Pulmonary artery endothelial cell (primary cell): ENCODE measurements at regions not wholly inside any gene's neighbourhood (a gene's known extent, or its start where the extent isn't known, plus 50 kb on each side); places are given as distances from the start of the nearest gene placed in this dataset.

Source experiments
- DNase-seq: peaks from one replicate; pipeline ENCODE4 v3.0.0-alpha.2; 2011; ENCODE audit warnings: low read depth, low spot score

DNA sequence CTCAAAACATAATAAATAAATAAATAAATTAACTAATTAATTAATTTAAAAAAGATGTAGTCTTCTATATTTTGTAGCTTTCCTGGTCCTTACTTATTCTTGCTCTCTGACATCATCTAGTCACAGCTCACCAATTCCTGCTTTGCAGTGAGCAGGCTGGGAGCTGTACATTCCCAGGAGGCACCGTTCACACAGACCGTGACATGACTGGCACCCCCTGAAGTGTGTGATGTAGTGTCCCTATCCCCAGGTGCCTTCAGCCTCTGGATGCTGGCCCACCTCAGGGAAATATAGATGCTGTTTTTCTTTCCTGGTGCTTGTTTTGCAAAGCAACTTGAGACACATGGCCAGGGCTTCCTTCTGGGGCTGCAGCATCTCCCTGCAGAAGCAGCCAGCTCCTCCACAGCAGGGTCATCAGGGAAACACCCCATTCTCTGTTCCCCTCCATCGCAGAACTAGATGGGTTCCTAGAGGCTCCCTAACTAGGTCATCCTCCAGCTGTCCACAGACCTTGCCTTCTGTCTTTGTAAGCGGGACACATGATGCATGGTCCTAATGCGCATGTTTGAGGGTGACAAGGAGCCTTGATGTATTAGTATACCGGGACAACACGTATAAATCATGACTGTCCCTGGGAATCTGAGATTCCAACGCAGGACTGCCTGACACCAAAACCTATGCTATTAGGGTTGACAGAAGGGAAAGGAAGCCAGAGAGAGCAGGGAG lies 76.4 kb downstream of the RHOB start:
- DNase-seq: no peak

DNA sequence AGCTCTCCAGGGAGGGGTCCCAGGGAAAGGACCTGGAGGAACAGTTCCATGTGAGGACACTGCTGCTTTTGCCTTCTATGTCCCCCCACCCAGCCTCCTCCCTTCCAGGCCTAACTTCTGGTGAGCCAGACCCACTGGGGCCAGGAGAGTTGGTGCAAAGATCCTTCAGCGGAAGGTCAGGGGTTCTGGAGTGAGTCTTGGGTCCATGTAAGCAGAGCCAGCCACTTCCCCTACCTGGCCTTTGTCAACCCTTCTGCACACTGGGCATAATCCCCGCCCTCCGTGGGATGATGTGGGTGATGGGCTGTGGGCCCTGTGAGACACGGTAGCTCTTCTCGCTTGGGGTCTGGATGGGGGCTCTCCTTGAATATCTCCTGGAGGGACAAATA lies 76.9 kb downstream of the RHOB start:
- no peak for DNase-seq

DNA sequence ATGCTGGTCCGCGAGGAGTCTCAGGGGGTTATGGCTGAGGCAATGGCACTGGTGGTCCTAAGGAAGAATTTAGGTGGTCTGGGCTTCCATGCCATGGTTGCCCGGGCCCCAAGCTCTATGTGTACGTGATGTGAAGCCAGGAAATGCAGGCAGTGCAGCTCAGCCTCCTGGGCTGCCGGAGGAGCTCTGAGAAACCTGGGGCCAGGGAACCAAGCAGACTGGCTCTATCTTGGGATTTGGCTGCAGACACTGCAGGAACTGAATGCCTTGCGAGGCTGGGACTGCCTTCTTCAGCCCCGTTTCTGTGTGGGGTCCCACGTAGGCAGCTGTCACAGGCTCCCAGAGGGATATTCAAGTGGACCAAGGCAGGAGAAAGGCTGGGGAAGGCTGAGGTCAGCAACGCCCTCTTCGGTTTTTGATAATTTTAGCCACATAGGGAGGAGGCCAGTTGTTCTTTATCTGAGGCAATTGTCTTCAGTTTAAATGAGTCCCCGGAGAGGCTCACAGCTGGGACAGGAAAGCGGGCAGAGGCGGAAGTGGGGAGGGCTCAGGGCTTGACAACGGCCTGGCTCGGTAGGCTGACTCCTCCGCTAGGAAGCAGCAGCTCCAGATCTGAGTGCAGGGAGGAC lies 77.7 kb downstream of the RHOB start:
- no peak for DNase-seq

DNA sequence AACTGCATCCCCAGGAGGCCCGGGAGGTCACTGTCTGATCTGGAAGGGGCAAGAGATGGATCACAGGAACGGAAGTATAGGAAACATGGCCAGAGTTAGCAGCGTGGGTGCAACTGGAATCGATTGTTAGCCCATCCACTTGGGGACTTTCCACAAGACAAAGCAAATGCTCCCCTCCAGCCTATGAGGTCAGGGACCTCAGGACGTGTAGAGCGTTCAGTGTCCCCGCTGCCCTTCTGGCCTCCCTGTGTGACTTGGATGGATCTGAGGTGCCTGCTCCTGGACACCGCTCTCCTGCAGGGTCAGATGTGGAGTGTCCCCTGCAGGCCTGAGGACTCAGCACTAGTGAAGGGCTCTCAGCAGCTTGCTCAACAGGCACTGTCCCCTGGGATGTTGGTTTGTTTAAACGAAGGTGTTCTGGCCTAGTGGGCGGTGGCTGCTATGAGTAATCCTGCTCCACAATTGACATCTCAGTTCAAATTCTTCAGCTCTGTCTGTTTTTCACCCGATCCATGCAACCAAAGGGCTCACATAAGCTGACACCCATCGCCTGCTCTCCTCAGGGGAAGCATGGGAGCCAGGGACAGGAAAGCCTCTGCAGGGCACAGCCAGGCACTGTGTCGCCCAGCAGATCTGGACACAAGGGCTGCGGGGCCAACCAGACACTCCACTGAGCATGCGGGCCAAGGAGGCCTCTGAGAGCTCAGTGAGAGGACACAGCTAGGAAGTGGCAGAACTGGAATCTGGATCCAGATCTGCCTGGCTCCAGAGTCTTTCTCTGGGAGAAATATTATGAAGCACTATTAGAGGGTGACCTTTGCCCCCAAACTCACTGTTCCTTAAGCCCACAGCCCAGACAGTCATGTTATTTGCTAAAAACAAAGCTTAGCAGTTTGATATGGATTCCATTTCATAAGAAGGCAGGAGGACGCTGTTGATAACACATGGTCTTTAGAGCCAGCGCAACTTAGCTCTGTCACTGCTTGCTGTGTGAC lies 78.5 kb downstream of the RHOB start:
- no peak for DNase-seq

DNA sequence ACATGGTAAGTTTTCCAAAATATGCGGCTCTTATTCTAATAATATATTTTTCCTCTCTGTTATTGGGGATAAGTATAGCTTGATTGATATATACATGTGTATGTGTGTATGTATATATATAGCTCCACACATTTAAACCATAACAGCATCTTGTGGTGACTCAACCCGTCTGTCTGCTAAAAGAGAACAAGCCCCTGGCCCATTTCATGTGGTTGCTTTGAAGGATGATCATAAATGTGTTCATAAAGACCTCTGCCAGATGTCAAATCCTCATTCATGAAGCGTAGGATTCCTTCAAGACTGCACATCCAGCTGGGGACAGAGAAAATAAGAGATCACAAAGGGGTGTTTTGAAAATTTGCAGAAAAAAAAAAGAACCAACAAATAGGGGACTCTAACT lies 79.3 kb downstream of the RHOB start:
- DNase-seq: no peak

DNA sequence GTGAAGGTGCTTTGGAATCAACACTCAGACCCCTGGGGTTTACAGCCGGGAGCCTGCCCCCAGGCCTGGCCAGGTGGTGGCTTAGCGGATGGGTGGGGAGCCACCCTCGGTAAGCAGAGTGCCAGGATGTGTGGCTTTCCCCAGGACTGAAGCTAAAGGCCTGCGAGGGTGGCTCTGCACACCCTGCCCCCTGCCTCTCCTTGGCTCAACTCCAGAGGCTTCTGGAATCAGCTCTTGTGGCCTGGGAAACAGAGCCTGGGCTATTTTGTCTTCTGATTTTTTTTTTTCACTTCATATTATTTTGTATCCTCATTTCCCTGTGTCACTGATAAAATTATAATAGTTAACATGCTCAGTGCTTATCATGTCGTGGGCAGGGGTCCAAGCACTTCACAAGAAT lies 79.8 kb downstream of the RHOB start:
- DNase-seq: no peak

DNA sequence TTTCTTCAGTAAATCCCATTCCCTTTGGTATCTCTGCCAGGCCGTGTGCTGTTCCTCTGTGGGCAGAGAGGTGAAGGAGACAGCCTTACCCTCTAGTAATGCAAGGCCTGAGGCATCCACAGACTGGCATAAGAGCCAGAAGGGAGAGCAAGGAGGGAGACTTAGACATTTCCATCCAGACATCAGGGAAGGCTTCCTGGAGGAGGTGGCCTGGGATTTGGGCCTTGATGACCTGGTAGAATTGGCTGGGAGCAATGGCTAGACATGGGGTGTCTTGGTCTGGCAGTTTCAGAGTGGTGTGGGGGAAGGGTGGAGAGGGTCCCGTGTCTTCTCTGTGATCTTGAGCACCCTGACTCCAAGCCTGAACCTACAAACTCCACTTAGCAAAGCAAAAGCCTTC lies 81.8 kb downstream of the RHOB start:
- DNase-seq: no peak

DNA sequence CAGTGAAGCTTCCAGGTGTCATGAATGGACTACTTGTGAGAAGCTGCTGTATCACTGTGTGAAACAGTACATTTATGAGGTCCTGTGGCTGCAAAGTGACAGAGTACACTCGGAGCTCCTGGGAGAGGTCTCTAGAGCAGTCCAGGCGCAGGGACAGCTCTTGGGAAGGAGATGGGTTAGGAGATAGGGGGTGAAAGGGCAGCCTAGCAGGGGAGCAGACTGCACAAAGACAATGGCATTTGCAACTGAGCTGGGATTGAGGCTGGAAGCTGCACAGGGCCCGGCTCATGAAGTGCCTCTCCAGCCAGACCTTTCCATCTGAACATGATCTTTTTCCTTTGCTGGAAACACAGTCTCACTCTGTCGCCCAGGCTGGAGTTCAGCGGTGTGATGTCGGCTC lies 83.6 kb downstream of the RHOB start:
- no peak for DNase-seq

DNA sequence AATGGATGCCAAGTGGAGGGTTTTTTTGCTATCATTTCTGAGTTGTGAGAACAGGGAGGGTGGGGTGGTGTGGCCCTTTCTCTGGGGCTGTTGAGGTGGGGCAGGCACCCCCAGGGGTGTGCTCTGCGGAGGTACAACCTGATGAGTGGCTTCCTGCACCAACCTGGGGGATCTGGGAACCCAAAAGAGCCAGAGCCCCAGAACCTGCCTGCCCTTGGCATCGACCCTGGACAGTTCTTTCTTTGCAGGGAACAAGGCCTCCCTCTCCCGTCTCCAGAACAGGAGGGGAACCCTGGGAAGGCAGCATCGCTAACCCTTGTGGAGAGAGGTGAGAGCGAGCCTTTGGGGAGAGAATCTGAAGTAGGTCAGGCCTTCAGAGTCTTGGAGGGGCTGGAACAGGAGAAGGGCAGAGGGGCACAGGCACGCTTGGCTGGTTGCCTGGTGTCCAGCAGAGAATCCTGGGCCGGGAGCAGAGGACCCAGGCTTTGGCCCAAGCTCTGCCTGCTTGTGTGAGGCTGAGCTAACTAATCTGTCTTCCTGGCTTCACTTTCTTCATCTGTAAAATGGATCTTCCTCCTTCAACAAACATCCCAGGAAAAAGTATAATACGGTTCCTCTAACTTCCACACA lies 84.9 kb downstream of the RHOB start:
- no peak for DNase-seq

DNA sequence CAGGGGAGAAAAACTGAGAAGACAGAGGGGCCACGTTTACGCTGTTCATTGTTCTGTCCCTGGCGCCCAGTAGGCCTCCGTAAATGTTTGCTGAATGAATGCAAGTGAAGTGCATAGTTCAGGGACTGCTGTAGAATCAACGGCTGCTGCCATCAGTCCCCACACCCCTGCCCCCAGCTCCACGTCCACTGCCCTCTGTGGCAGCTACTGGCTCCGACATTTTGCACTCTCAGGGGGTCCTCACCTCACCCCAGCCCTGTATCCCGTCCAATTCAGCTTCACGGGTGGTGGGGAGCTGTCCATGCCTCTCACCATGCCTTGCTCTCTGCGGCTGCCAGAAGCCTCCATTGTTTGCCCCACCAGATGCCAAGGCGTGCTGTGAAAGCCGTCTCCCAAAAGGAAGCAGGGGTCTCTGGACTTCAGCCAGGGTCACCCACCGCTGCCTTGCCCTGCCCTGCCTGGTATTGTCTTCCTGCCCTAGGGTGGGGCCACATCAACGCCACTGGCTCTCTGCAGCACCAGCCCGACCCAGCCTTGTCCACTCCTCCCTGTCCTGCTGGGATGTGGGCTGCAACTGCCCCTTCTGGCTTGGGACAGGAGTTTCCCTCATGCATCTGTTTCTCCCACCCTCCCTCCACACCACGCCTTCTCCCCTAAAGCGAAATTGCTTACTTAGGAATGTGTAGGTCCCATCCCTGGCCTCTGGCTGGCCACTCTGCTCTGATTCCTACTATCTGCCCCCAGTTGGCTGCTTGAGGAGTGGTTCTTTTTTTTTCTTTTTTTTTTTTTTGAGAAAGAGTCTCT lies 86.0 kb downstream of the RHOB start:
- no peak for DNase-seq

DNA sequence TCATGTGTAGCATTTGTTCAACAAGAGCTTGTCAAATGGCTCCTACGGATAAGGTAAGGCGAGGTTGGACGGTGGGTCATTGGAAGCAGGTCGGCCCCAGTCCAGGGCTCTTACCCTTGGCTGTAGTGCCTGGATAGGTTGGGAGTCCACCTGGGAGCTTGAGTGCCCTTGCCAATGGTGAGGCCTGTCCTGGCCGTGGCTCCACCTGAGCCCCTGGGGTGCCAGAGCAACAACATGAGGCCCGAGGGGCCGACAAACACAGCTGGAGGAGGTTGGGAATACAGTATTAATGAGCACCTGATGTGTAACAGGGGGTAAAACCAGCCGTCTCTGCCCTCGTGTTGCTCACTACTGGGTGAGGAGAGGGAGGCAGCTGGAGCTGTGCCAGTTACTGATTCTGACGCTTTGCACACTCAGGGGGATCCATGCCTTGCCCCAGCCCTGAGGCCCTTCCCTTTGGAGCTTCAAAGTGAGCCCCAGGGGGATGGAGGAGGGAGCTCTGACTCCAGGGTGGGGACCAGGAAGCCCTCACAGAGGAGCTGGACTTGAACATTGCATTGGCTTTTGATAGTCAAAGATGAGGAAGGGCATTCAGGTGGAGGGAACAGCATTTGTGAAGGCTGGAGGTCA lies 87.2 kb downstream of the RHOB start:
- no peak for DNase-seq

DNA sequence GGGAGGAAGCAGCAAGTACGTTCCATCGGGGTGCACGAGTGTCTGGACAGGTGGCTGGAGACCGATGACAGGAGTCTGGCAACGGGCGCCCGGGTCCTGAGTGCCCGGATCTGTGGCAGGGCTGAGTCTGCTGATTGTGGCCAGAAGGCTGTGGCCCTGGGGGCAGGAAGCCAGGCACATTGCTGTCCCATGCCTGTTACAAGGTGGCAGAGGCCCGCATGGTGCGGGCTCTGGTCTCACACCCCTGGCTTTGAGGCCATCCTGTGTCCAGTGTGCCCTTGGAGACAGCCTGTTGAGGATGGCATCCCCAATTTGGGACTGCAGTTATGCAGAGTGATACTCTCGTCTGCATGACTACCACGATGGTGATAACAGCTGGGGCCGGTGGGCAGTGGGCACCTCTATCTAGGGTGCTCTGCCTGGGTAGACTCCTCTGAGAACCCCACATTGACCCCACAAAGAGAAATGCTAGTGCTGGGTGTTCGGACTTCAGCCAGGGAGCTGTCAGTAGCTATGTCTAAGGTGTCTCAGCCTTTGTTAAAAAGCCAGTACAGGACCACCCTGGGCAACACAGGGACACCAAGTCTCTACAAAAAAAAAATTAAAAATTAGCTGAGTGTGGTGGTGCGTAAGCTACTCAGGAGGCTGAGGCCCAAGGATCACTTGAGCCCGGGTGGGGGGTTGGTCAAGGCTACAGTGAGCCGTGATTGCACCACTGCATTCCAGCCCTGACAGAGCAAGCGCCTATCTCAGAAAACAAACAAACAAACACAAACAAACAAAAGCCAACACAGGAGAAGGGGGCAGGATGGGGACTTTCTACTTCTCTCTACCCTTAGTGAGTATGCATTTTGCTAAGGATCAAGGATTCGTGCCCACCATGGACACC lies 88.3 kb downstream of the RHOB start:
- DNase-seq: no peak

DNA sequence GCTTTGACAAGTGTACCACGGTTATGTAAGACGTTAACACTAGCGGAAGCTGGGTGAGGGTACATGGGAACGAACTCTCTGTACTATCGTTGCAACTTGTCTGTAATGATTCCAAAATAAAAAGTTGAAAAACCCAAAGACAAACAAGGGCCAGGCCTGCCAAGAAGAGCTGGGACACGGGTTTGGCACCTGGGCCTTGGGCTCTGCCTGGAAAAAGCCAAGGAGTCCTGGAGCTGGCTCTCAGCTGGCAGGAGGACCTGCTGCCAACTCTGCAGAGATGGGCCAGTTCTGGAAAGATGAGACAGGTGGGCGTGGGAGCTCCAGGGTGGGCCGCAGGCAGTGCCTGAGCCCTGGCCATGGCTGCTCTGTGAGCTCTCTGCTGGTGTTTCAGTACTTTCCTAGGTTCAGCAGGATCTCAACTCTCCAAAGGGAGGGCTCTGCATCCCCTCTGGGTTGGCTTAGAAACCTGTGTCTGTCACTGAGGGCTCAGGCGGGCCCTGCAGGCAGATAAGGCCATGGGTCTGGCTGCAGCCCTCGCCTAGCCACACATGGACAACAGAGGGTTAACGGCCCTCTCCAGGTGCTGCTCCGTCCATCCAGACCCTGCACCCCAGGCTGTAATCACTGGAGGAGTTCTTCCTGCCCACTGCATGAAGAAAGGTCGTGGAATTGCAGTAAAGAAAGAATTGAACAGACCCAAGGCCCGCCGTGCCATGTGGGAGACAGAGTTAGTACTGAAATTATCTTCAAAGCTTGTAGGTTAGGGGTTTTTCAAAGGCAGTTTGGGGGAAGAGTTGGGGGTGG lies 89.9 kb downstream of the RHOB start:
- no peak for DNase-seq

DNA sequence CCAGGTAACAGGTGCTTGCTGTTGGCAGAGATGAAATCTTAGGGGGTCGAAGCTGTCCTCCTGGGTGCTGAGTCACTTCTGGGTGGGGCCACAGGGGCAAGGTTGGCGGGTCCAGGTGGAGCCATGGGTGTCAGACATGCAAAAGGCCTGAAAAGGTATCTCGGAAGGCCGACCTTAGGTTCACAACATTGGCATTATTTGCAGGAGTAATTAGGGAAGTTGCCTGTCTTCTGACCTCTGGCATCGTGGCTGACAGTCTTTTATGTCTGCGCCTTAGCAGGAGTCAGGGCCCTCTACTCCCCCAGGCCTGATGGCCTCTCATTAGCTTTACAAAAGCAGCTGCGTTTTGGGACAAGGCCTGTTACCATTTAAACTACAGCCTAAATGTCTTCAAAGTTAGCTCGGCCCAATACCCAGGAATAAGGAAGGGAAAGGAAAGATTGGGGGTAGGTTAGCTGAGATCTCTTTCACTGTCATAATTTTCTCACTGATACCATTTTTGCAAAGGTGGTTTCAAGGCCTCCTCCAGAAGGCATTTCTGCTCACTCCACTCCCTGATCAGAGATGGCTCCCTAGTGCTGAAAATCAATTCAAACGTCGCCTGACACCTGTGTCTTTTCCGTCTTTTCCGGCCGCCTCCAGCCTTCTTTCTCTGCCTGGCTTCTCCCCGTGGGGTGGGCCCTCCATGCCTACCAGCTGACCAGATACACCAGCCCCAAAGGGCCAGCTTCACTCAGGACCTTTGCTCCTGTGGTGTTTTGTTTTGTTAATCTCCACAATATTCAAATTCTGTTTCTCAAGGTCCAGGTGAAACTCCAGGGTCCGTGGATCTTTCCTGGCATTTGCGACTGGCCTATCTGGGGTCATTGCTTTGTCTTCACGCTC lies 90.8 kb downstream of the RHOB start:
- DNase-seq: no peak

DNA sequence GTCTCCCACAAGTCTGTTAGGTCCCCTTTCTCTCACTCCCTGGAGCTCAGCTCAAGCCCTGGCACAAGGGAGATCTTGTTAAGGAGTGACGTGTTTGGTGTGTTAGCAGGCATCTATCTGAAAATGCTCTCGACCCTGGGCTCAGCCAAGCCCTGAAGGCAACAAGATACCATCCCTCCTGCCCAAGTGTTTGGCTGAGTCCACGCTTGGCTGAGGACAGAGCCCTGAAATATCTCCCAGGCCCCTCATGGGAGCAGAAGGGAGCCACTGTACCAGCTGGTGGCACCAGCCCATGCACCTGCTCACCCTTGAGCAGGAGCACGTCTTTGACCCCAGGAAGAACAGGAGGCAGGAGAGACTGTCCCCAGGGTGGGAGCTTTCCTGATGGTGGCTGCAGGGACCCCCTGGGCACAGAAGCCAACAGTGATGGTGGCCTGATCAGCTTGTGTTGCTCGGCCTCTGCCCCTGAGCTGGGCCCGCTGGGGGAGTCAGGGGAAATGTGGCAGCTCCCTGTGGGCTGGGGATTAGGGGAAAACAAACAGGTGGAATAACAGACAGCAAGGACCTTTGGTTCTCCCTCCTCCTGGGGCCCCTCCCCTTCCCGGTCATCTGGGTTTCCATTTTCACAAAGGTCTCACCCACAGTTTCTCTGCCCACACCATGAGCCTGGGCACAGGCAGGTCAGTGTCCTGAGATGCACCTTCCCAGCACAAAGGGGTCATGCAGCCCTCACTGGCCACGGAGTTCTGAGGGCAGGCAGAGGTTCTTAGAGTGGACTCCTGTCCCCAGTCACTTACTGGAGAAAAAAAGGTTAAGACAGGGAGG lies 91.6 kb downstream of the RHOB start:
- DNase-seq: no peak

DNA sequence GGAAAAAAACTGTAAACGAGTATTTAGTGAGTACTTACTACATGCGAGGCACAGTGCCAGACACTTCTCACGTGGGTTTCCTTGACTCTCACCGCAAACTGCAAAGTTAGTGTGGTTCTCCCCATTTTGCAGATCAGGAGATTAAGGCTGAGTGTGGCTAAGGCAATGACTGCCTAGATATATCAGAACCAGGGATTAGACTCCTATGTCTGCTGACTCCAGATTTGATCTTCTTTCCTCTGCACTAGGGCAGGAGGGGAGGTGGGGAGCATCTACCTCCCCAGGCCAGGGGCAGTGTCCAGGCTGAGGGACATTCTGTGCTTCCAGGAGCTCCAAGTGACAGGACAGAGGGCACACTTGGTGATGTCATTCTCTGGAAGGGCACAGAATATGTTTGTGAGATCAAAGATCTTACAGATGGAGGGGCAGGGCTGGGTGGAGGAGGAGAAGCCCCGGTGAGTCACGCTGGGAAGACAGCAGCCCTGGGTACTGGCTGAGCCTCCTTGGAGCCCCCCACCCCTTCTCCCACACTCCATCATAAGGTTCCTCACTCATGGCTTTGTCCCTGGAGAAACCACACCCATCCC lies 92.4 kb downstream of the RHOB start:
- DNase-seq: no peak
